Keratinocyte (primary cell): ENCODE measurements at regions not wholly inside any gene's neighbourhood (a gene's known extent, or its start where the extent isn't known, plus 50 kb on each side); places are given as distances from the start of the nearest gene placed in this dataset.

Experiments
- DNase-seq: peaks from one replicate; pipeline ENCODE4 v3.0.0-alpha.2; 2011; ENCODE audit warnings: low read depth, missing footprints, low spot score
- FAIRE-seq: peaks from 2 replicates; lab custom pipeline; 2011; peaks lifted over from hg19 to GRCh38; lab: Jason Lieb, UNC
- H2AFZ ChIP-seq: 2 replicates; pipeline ENCODE4 v1.6.0; 2012; ENCODE audit warnings: low read length, control low read depth, inconsistent platforms; ENCODE audit not compliant: control insufficient read depth
- H3K27ac ChIP-seq: 2 replicates; pipeline ENCODE4 v1.5.1; 2011; ENCODE audit warnings: low read length; ENCODE audit not compliant: control insufficient read depth, insufficient read depth
- H3K27me3 ChIP-seq: 3 replicates; pipeline ENCODE4 v1.6.0; 2011; ENCODE audit warnings: low read length; ENCODE audit not compliant: control insufficient read depth, insufficient read depth; ENCODE audit errors: extremely low read depth
- H3K36me3 ChIP-seq, 2 experiments: 2 replicates in 1 of 2; 3 replicates in 1 of 2; pipeline ENCODE4 v1.5.1; 2011; ENCODE audit warnings: low read length in 2 of 2, mild to moderate bottlenecking in 1 of 2; ENCODE audit not compliant: control insufficient read depth in 2 of 2, insufficient read depth in 2 of 2; ENCODE audit errors: extremely low read depth in 1 of 2
- H3K4me1 ChIP-seq: 3 replicates; pipeline ENCODE4 v1.5.1; 2011; ENCODE audit warnings: low read length; ENCODE audit not compliant: control insufficient read depth, insufficient read depth; ENCODE audit errors: extremely low read depth
- H3K4me2 ChIP-seq: 3 replicates; pipeline ENCODE4 v1.6.0; 2011; ENCODE audit warnings: low read depth, low read length; ENCODE audit not compliant: control insufficient read depth, insufficient read depth; ENCODE audit errors: extremely low read depth
- H3K4me3 ChIP-seq, 3 experiments: fragments of 200-600 bp in 1 of 3; sonication (generic) in 1 of 3; 2 replicates in 2 of 3; 3 replicates in 1 of 3; pipeline ENCODE4 v1.5.1; 2011 to 2016; ENCODE audit warnings: low read length in 3 of 3, mild to moderate bottlenecking in 3 of 3, control low read depth in 2 of 3, inconsistent platforms in 1 of 3, low read depth in 1 of 3, mixed read lengths in 1 of 3, mixed run types in 1 of 3, moderate library complexity in 1 of 3; ENCODE audit not compliant: control insufficient read depth in 2 of 3, insufficient read depth in 2 of 3; ENCODE audit errors: extremely low read depth in 1 of 3
- H3K79me2 ChIP-seq: 2 replicates; pipeline ENCODE4 v1.6.0; 2012; ENCODE audit warnings: low read length; ENCODE audit not compliant: control insufficient read depth, insufficient read depth
- H3K9ac ChIP-seq: 3 replicates; pipeline ENCODE4 v1.6.0; 2011; ENCODE audit warnings: low read length; ENCODE audit not compliant: control insufficient read depth, insufficient read depth; ENCODE audit errors: extremely low read depth
- H3K9me1 ChIP-seq: 3 replicates; pipeline ENCODE4 v1.6.0; 2011; ENCODE audit warnings: low read length; ENCODE audit not compliant: control insufficient read depth, insufficient read depth; ENCODE audit errors: extremely low read depth
- H3K9me3 ChIP-seq: 2 replicates; pipeline ENCODE4 v1.5.1; 2012; ENCODE audit warnings: low read depth, low read length; ENCODE audit not compliant: control insufficient read depth
- H4K20me1 ChIP-seq: 3 replicates; pipeline ENCODE4 v1.6.0; 2011; ENCODE audit warnings: low read length; ENCODE audit not compliant: control insufficient read depth, insufficient read depth; ENCODE audit errors: extremely low read depth
- EZH2 ChIP-seq: IDR thresholded peaks from one replicate; pipeline ENCODE4 v1.6.1; 2012; ENCODE audit warnings: inconsistent platforms, mild to moderate bottlenecking, low read length, moderate library complexity
- dilution Hi-C: fragments of 300-500 bp; cut with MboI; formaldehyde crosslinking; loops from one replicate; pipeline ENCODE4 v1.7.0; 2020; ENCODE audit warnings: low sequenced_read_pairs; ENCODE audit not compliant: extremely low pct_ligation_motif_present
- TF ChIP-seq, protein P1 (sequence below), 3 experiments: IDR thresholded peaks in 1 of 3; conservative IDR thresholded peaks in 1 of 3; optimal IDR thresholded peaks in 1 of 3; 2 replicates in 2 of 3; 3 replicates in 1 of 3; pipeline versions ENCODE3 to v1.5.1; 2011; ENCODE audit warnings: low read length in 3 of 3, mild to moderate bottlenecking in 3 of 3, moderate library complexity in 2 of 3, control low read depth in 1 of 3, inconsistent platforms in 1 of 3; ENCODE audit not compliant: insufficient read depth in 2 of 3; ENCODE audit errors: extremely low read depth in 1 of 3

DNA sequence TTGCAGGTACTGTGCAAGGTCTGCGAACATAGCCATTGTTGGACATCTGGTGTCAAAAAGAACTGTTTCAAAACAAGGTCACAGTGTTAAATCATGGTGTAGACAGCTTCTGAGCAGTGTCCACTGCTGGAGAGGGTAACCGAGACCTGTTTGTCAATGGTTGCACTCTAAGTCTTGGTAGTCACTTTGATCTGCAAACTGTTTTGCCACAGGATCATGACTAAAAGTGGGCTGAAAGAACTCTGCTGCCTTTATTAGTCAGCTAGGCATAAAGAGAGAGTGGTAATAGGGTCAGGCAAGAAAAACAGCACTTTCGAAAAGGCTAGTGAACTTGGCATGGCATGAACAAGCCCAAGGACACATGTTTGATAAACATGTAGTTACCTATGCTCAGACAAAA is 552.3 kb upstream of the CITED2 start:
- FAIRE-seq (no peak), DNase-seq (no peak)
- no peaks in the 10 kb centered on the region for H3K27me3 ChIP-seq
- no peak overlapping the region for H3K27ac ChIP-seq
- H3K79me2 ChIP-seq, result no peaks in the 10 kb centered on the region
- H3K4me2 ChIP-seq, result no peak overlapping the region
- no peaks in the 10 kb centered on the region for H4K20me1 ChIP-seq
- no peak overlapping the region for H3K4me3 ChIP-seq
- H3K9me1 ChIP-seq, result no peaks in the 10 kb centered on the region
- no peaks in the 10 kb centered on the region for H3K4me1 ChIP-seq
- TF ChIP-seq, protein P1, sequence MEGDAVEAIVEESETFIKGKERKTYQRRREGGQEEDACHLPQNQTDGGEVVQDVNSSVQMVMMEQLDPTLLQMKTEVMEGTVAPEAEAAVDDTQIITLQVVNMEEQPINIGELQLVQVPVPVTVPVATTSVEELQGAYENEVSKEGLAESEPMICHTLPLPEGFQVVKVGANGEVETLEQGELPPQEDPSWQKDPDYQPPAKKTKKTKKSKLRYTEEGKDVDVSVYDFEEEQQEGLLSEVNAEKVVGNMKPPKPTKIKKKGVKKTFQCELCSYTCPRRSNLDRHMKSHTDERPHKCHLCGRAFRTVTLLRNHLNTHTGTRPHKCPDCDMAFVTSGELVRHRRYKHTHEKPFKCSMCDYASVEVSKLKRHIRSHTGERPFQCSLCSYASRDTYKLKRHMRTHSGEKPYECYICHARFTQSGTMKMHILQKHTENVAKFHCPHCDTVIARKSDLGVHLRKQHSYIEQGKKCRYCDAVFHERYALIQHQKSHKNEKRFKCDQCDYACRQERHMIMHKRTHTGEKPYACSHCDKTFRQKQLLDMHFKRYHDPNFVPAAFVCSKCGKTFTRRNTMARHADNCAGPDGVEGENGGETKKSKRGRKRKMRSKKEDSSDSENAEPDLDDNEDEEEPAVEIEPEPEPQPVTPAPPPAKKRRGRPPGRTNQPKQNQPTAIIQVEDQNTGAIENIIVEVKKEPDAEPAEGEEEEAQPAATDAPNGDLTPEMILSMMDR (optimal IDR thresholded peaks at IDR 0.05 in 1 of 3, IDR thresholded peaks at IDR 0.05 in 1 of 3, conservative IDR thresholded peaks at IDR 0.05 in 1 of 3; ENCODE audit: extremely low read depth in 1 of 3, insufficient read depth in 2 of 3, low read length in 3 of 3), result no peak
- no peak for TF ChIP-seq EZH2
- no peaks in the 10 kb centered on the region for H3K36me3 ChIP-seq
- H3K9ac ChIP-seq, result no peak overlapping the region
- H2AFZ ChIP-seq, result no peak overlapping the region
- dilution Hi-C loops, result no loop called here
- H3K9me3 ChIP-seq, result no peaks in the 10 kb centered on the region

DNA sequence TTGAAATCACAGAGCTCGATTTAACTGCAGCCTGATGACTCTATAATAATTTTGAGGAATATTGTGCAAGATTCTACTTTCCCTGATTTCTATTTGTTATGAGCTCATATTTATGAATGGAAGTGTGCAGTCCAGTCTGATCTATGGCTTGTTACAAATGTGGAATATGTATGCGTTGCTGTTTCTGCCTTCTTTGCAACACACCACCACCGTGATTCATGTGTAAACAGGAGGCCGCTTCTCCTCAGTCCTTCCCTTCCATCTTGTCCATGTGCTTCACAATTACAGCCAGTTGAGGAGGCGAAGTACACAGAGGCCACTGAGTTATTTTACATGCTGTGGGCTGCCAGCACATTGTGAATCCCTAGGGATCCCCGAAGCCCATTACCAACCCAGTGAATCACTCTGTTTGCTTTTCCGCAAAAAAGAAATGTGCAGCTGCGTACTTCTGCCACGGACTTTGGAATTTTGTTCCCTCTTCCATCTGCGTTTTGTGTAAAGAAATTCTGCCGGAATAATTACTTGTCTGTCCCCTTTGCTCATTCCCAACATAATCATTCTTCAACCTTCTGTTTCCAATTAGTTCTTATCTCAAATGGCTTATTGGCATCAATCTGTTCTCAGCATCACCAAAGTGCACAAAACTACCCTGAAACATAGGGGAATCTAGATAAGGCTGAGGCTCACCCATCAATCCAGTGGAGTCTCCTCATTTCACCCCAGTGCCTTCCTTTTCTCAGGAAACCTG is 551.6 kb upstream of the CITED2 start:
- H3K27ac ChIP-seq, result no peak overlapping the region

More for the DNA sequence above, 551.6 kb upstream of the CITED2 start:
- DNase-seq, result no peak
- Histone ChIP-seq H3K9ac (no peak overlapping the region), H2AFZ (no peak overlapping the region), H3K9me1 (no peaks in the 10 kb centered on the region), H4K20me1 (no peaks in the 10 kb centered on the region), H3K79me2 (no peaks in the 10 kb centered on the region), H3K27me3 (no peaks in the 10 kb centered on the region), H3K9me3 (no peaks in the 10 kb centered on the region), H3K36me3 (no peaks in the 10 kb centered on the region), H3K4me2 (no peak overlapping the region), H3K4me1 (no peaks in the 10 kb centered on the region), H3K4me3 (no peak overlapping the region)
- dilution Hi-C loops, result no loop called here
- FAIRE-seq, result no peak
- no peak for TF ChIP-seq EZH2
- TF ChIP-seq, protein P1 (optimal IDR thresholded peaks at IDR 0.05 in 1 of 3, IDR thresholded peaks at IDR 0.05 in 1 of 3, conservative IDR thresholded peaks at IDR 0.05 in 1 of 3; ENCODE audit: extremely low read depth in 1 of 3, insufficient read depth in 2 of 3, low read length in 3 of 3), result no peak
